PC-9 (cell line): ENCODE measurements at regions not wholly inside any gene's neighbourhood (a gene's known extent, or its start where the extent isn't known, plus 50 kb on each side); places are given as distances from the start of the nearest gene placed in this dataset.

Source experiments
- BruUV-seq: library from RNA; stranded (reverse); fragments of 400-500 nt; replicated peaks from 2 replicates; lab custom pipeline; 2021; lab: Mats Ljungman, UMichigan
- CTCF ChIA-PET: fragments of 300-600 bp; sonication (Branson Sonifier 250); formaldehyde crosslinking; loops from one replicate; lab custom pipeline; 2022; ENCODE audit warnings: antibody characterized with exemption; lab: Charles Lee
- POLR2A ChIA-PET: fragments of 300-600 bp; sonication (Branson Sonifier 250); formaldehyde crosslinking; loops from one replicate; lab custom pipeline; 2022; ENCODE audit warnings: antibody characterized with exemption; ENCODE audit not compliant: unreplicated experiment; lab: Charles Lee
- DNase-seq, 2 experiments: peaks; one replicate each; pipeline versions ENCODE4 v3.0.0 to v3.0.0-alpha.2; 2015 to 2022; ENCODE audit warnings: mixed read lengths in 1 of 2
- H2AFZ ChIP-seq: fragments of 200-600 bp; sonication (generic); 2 replicates; pipeline ENCODE4 v1.8.1; 2017; ENCODE audit warnings: antibody characterized with exemption
- H3F3A ChIP-seq: fragments of 200-600 bp; sonication (generic); 2 replicates; pipeline ENCODE4 v1.8.1; 2017; ENCODE audit warnings: antibody characterized with exemption, mild to moderate bottlenecking, low read depth; ENCODE audit not compliant: insufficient read depth
- H3K27ac ChIP-seq: fragments of 200-600 bp; sonication (generic); 2 replicates; pipeline ENCODE4 v1.6.1; 2016; ENCODE audit warnings: mixed run types
- H3K27me3 ChIP-seq: fragments of 200-600 bp; sonication (generic); 2 replicates; pipeline ENCODE4 v1.6.1; 2016; ENCODE audit warnings: low read depth, mixed run types; ENCODE audit not compliant: insufficient read depth
- H3K36me3 ChIP-seq: fragments of 200-600 bp; sonication (generic); 2 replicates; pipeline ENCODE4 v1.6.1; 2016; ENCODE audit warnings: low read depth, mixed run types
- H3K4me1 ChIP-seq: fragments of 200-600 bp; sonication (generic); replicated peaks from 2 replicates; pipeline ENCODE4 v1.6.1; 2016; ENCODE audit warnings: mixed run types; ENCODE audit not compliant: insufficient read depth
- H3K4me2 ChIP-seq: fragments of 200-600 bp; sonication (generic); 2 replicates; pipeline ENCODE4 v1.6.1; 2017; ENCODE audit warnings: mixed run types
- H3K4me3 ChIP-seq: fragments of 200-600 bp; sonication (generic); 2 replicates; pipeline ENCODE4 v1.6.1; 2016; ENCODE audit warnings: mixed run types
- H3K79me2 ChIP-seq: fragments of 200-600 bp; sonication (generic); 2 replicates; pipeline ENCODE4 v1.6.1; 2017; ENCODE audit warnings: low read depth, mixed run types
- H3K9me2 ChIP-seq: fragments of 200-600 bp; sonication (generic); 2 replicates; pipeline ENCODE4 v1.8.1; 2017; ENCODE audit warnings: mild to moderate bottlenecking; ENCODE audit not compliant: insufficient read depth
- H3K9me3 ChIP-seq: fragments of 200-600 bp; sonication (generic); 2 replicates; pipeline ENCODE4 v1.8.1; 2016; ENCODE audit warnings: low read depth; ENCODE audit not compliant: insufficient read depth
- H4K20me1 ChIP-seq: fragments of 200-600 bp; sonication (generic); 2 replicates; pipeline ENCODE4 v1.8.1; 2017; ENCODE audit not compliant: insufficient read depth
- EZH2 ChIP-seq: fragments of 200-600 bp; sonication (generic); IDR thresholded peaks from 2 replicates; pipeline ENCODE4 v1.8.0; 2017; ENCODE audit warnings: antibody characterized with exemption, low read depth
- intact Hi-C: fragments of 100-400 bp; cut with micrococcal nuclease; formaldehyde crosslinking; loops from one replicate; pipeline ENCODE4 v1.10.0; 2022; ENCODE audit not compliant: unreplicated experiment
- TF ChIP-seq, protein P1 (sequence below): fragments of 200-600 bp; sonication (generic); conservative IDR thresholded peaks from 2 replicates; pipeline ENCODE4 v1.6.1; 2017; ENCODE audit warnings: mixed run types, antibody characterized with exemption, mild to moderate bottlenecking, moderate library complexity

DNA sequence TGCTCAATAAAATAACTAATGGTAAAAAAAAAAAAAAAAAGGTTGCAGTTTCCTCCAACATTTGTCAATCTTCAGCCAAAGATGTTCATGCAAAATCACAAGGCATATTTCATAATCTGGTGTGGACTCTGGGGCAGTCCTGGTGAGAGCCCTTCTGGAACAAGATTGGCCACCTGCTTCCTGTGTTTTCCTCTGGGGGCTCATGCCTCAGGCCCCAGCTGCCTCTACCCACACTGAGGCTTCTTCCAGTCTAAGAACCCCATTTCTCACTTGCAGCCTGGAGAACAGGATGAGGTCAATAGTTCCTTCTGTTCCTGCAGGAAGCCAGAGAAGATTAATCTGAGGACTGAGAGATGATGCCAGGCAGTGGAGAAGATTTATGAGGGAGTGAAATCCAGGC is 492.6 kb upstream of the BRINP1 start:
- Histone ChIP-seq H3K27ac (no peak overlapping the region), H3K79me2 (no peaks in the 10 kb centered on the region), H3K4me2 (no peak overlapping the region), H4K20me1 (no peaks in the 10 kb centered on the region), H3K4me1 (no peaks in the 10 kb centered on the region), H3K9me2 (no peaks in the 10 kb centered on the region), H3K9me3 (no peaks in the 10 kb centered on the region), H3K36me3 (no peaks in the 10 kb centered on the region), H3F3A (no peaks in the 10 kb centered on the region), H3K27me3 (no peaks in the 10 kb centered on the region), H3K4me3 (no peak overlapping the region), H2AFZ (no peak overlapping the region)
- no TSS peak for BruUV-seq
- no peak for TF ChIP-seq EZH2
- TF ChIP-seq, protein P1, sequence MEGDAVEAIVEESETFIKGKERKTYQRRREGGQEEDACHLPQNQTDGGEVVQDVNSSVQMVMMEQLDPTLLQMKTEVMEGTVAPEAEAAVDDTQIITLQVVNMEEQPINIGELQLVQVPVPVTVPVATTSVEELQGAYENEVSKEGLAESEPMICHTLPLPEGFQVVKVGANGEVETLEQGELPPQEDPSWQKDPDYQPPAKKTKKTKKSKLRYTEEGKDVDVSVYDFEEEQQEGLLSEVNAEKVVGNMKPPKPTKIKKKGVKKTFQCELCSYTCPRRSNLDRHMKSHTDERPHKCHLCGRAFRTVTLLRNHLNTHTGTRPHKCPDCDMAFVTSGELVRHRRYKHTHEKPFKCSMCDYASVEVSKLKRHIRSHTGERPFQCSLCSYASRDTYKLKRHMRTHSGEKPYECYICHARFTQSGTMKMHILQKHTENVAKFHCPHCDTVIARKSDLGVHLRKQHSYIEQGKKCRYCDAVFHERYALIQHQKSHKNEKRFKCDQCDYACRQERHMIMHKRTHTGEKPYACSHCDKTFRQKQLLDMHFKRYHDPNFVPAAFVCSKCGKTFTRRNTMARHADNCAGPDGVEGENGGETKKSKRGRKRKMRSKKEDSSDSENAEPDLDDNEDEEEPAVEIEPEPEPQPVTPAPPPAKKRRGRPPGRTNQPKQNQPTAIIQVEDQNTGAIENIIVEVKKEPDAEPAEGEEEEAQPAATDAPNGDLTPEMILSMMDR, result no peak
- no peak for DNase-seq
- CTCF ChIA-PET, result no interaction called here
- POLR2A ChIA-PET, result no interaction called here
- intact Hi-C loops, result no loop called here

DNA sequence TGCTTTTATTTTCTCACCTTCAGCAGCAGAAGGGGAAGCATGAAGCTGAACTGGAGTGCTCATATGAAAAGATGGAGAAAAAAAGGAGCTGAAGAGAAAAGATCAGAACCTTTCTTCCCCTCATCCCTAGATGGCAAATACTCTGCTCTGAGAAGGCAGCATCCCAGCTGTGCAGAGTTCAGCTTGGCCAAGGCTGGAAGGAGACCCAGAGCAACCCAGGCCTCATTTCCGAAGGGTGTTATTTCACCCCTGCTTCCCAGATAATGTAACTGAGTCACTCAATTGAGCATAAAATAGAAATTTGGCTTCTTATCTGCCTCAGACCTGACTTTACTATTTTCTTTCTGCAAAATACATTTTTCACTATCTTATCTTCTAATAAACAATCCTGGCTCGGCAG is 489.9 kb upstream of the BRINP1 start:
- Histone ChIP-seq H3K4me1 (no peaks in the 10 kb centered on the region), H3K9me3 (no peaks in the 10 kb centered on the region), H3K4me2 (no peak overlapping the region), H2AFZ (no peak overlapping the region), H4K20me1 (no peaks in the 10 kb centered on the region), H3F3A (no peaks in the 10 kb centered on the region), H3K4me3 (no peak overlapping the region), H3K9me2 (no peaks in the 10 kb centered on the region), H3K27me3 (no peaks in the 10 kb centered on the region), H3K36me3 (no peaks in the 10 kb centered on the region), H3K79me2 (no peaks in the 10 kb centered on the region), H3K27ac (no peak overlapping the region)
- no peak for TF ChIP-seq EZH2
- TF ChIP-seq, protein P1, result no peak
- BruUV-seq, result no TSS peak
- intact Hi-C loops, result no loop called here
- no peak for DNase-seq
- ChIA-PET POLR2A (no interaction called here), CTCF (no interaction called here)

DNA sequence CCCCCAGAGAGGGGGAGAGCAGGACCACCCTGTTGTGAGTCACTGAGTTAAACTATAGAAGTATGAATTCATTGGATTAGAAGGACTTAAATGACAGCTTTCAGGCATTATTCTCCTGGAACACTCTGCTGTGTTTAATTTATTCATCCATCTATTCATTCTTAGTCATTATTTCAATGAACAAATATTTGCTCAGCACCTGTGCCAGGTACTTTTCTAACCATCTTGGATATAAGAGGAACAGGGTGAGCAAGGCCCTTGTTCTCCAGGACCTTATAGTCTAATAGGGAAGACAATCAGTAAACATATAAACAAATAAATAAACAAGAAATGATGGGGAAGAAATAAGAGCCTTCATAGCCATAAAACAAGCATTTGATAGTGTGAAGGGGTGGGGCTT is 483.9 kb upstream of the BRINP1 start:
- no TSS peak for BruUV-seq
- ChIA-PET POLR2A (no interaction called here), CTCF (no interaction called here)

More for the DNA sequence above, 483.9 kb upstream of the BRINP1 start:
- Histone ChIP-seq H3F3A (no peaks in the 10 kb centered on the region), H3K27ac (no peak overlapping the region), H3K4me1 (no peaks in the 10 kb centered on the region), H3K9me3 (no peaks in the 10 kb centered on the region), H3K36me3 (no peaks in the 10 kb centered on the region), H3K4me2 (no peak overlapping the region), H3K4me3 (no peak overlapping the region), H3K9me2 (no peaks in the 10 kb centered on the region), H3K79me2 (no peaks in the 10 kb centered on the region), H4K20me1 (no peaks in the 10 kb centered on the region), H2AFZ (no peak overlapping the region), H3K27me3 (no peaks in the 10 kb centered on the region)
- intact Hi-C loops, result no loop called here
- TF ChIP-seq EZH2, result no peak
- TF ChIP-seq, protein P1, result no peak
- no peak for DNase-seq
